HL-60 (cell line): ENCODE measurements at regions not wholly inside any gene's neighbourhood (a gene's known extent, or its start where the extent isn't known, plus 50 kb on each side); places are given as distances from the start of the nearest gene placed in this dataset.

Experiments
- CTCF ChIP-seq: IDR thresholded peaks from one replicate; pipeline ENCODE4 v1.5.1; 2011; ENCODE audit warnings: low read length, control low read depth, inconsistent platforms; ENCODE audit not compliant: insufficient read depth
- GABPA ChIP-seq: IDR thresholded peaks from 2 replicates; pipeline ENCODE4 v1.6.1; 2012; ENCODE audit warnings: low read depth

- TF ChIP-seq CTCF (no peak), GABPA (no peak)
Observed at GRCh38 chr12:93089805-93090569, 160.9 kb upstream of the EEA1 start.
